Endothelial cell of umbilical vein (primary cell): ENCODE measurements at regions not wholly inside any gene's neighbourhood (a gene's known extent, or its start where the extent isn't known, plus 50 kb on each side); places are given as distances from the start of the nearest gene placed in this dataset.
"Not testable (repeated sequence)": the region's sequence is repeated elsewhere in the genome, so short reads cannot be mapped to it uniquely, and the experiment has no call there.

Experiments
- BruUV-seq: library from RNA; stranded (reverse); fragments of 400-500 nt; replicated peaks from 2 replicates; lab custom pipeline; 2021; lab: Mats Ljungman, UMichigan
- CTCF ChIA-PET: fragments of 300-600, 350-600 bp; sonication (Branson Sonifier 250); formaldehyde crosslinking; loops from one replicate; lab custom pipeline; 2021; ENCODE audit warnings: antibody characterized with exemption, inconsistent platforms; lab: Charles Lee
- POLR2A ChIA-PET: fragments of 300-600, 350-600 bp; sonication (Branson Sonifier 250); formaldehyde crosslinking; loops from one replicate; lab custom pipeline; 2021; ENCODE audit warnings: antibody characterized with exemption, inconsistent platforms; lab: Charles Lee
- DNase-seq: peaks from one replicate; pipeline ENCODE4 v3.0.0-alpha.2; 2011; ENCODE audit warnings: low read depth, low spot score
- FAIRE-seq: peaks from 2 replicates; lab custom pipeline; 2011; peaks lifted over from hg19 to GRCh38; lab: Jason Lieb, UNC
- H2AFZ ChIP-seq: 2 replicates; pipeline ENCODE4 v1.6.0; 2012; ENCODE audit warnings: low read depth, low read length, control low read depth, inconsistent platforms
- H3K27ac ChIP-seq: 2 replicates; pipeline ENCODE4 v1.5.1; 2011; ENCODE audit warnings: low read depth, mild to moderate bottlenecking, control low read depth, low read length, moderate library complexity; ENCODE audit not compliant: insufficient read depth
- H3K27me3 ChIP-seq, 2 experiments: 2 replicates each; pipeline versions ENCODE4 v1.6.0 to v1.6.1; 2011; ENCODE audit warnings: low read length in 2 of 2, mixed read lengths in 1 of 2; ENCODE audit not compliant: control insufficient read depth in 2 of 2, insufficient read depth in 2 of 2
- H3K36me3 ChIP-seq, 2 experiments: 2 replicates in 1 of 2; 3 replicates in 1 of 2; pipeline ENCODE4 v1.5.1; 2011; ENCODE audit warnings: low read length in 2 of 2, mild to moderate bottlenecking in 1 of 2, moderate library complexity in 1 of 2; ENCODE audit not compliant: control insufficient read depth in 2 of 2, insufficient read depth in 2 of 2; ENCODE audit errors: extremely low read depth in 1 of 2
- H3K4me1 ChIP-seq: 3 replicates; pipeline ENCODE4 v1.5.1; 2011; ENCODE audit warnings: mild to moderate bottlenecking, low read length; ENCODE audit not compliant: control insufficient read depth, insufficient read depth; ENCODE audit errors: extremely low read depth
- H3K4me2 ChIP-seq: 2 replicates; pipeline ENCODE4 v1.6.1; 2011; ENCODE audit warnings: low read length, control low read depth, mixed read lengths; ENCODE audit not compliant: insufficient read depth
- H3K4me3 ChIP-seq, 3 experiments: fragments of 200-600 bp in 1 of 3; sonication (generic), shearing (Covaris generic) in 1 of 3; replicated peaks in 1 of 3; 2 replicates each; pipeline ENCODE4 v1.5.1; 2011 to 2016; ENCODE audit warnings: control low read depth in 3 of 3, low read length in 3 of 3, mild to moderate bottlenecking in 2 of 3, inconsistent platforms in 1 of 3, low read depth in 1 of 3, moderate library complexity in 1 of 3; ENCODE audit not compliant: insufficient read depth in 1 of 3
- H3K79me2 ChIP-seq: 2 replicates; pipeline ENCODE4 v1.6.0; 2012; ENCODE audit warnings: low read length, inconsistent platforms; ENCODE audit not compliant: control insufficient read depth, insufficient read depth
- H3K9ac ChIP-seq: replicated peaks from 2 replicates; pipeline ENCODE3; 2011; ENCODE audit warnings: low read length, control low read depth; ENCODE audit not compliant: insufficient read depth; ENCODE audit errors: extremely low read depth
- H3K9me1 ChIP-seq: replicated peaks from 3 replicates; pipeline ENCODE4 v1.6.0; 2011; ENCODE audit warnings: mild to moderate bottlenecking, low read length; ENCODE audit not compliant: control insufficient read depth, insufficient read depth; ENCODE audit errors: extremely low read depth
- H3K9me3 ChIP-seq: replicated peaks from 2 replicates; pipeline ENCODE4 v1.5.1; 2012; ENCODE audit warnings: low read length, inconsistent platforms; ENCODE audit not compliant: control insufficient read depth, insufficient read depth
- H4K20me1 ChIP-seq: replicated peaks from 2 replicates; pipeline ENCODE3; 2011; ENCODE audit warnings: mild to moderate bottlenecking, low read length; ENCODE audit not compliant: control insufficient read depth, insufficient read depth; ENCODE audit errors: extremely low read depth
- POLR2A ChIP-seq: IDR thresholded peaks from 2 replicates; pipeline ENCODE4 v1.6.1; 2012; ENCODE audit warnings: low read depth, mild to moderate bottlenecking, control low read depth, low read length
- POLR2AphosphoS5 ChIP-seq: IDR thresholded peaks from 2 replicates; pipeline ENCODE4 v1.6.1; 2012; ENCODE audit warnings: low read depth, mild to moderate bottlenecking, control low read depth, low read length, moderate library complexity; ENCODE audit not compliant: insufficient read depth
- dilution Hi-C: fragments of 300-500 bp; cut with MboI; formaldehyde crosslinking; loops from one replicate; pipeline ENCODE4 v1.15.0; 2019; ENCODE audit warnings: low sequenced_read_pairs; ENCODE audit not compliant: extremely low pct_ligation_motif_present
- intact Hi-C: fragments of 100-400 bp; cut with micrococcal nuclease; formaldehyde crosslinking; loops from one replicate; pipeline ENCODE4 v1.10.0; 2022

GRCh38 chr2:147001061-147001460 is 843.8 kb upstream of the ACVR2A start:
- no peak overlapping the region for H3K4me2 ChIP-seq
- no peak overlapping the region for H3K9ac ChIP-seq
- no peaks in the 10 kb centered on the region for H3K9me3 ChIP-seq
- H3K27ac ChIP-seq = no peak overlapping the region
- BruUV-seq = no TSS peak
- TF ChIP-seq POLR2AphosphoS5 (no peak), POLR2A (no peak)
- H3K9me1 ChIP-seq = no peaks in the 10 kb centered on the region
- FAIRE-seq = no peak
- dilution Hi-C loops (no loop called here), intact Hi-C loops (no loop called here)
- H2AFZ ChIP-seq = no peak overlapping the region
- no peak overlapping the region for H3K4me3 ChIP-seq
- H3K79me2 ChIP-seq = no peaks in the 10 kb centered on the region
- CTCF ChIA-PET = interaction anchor here (0.7 kb wide), 1 partner anchor 1778 kb away, joined by 3 read pairs; no protein-coding TSS in a partner anchor
- H3K4me1 ChIP-seq = no peaks in the 10 kb centered on the region
- no peaks in the 10 kb centered on the region for H3K27me3 ChIP-seq
- no peaks in the 10 kb centered on the region for H3K36me3 ChIP-seq
- H4K20me1 ChIP-seq = no peaks in the 10 kb centered on the region
- POLR2A ChIA-PET = no interaction called here
- no peak for DNase-seq

- H3K36me3 ChIP-seq, H3K9ac ChIP-seq, POLR2A ChIA-PET, H3K4me1 ChIP-seq, H3K27ac ChIP-seq, H3K27me3 ChIP-seq, H3K9me3 ChIP-seq, H3K4me3 ChIP-seq, intact Hi-C loops, CTCF ChIA-PET, H2AFZ ChIP-seq, H4K20me1 ChIP-seq, BruUV-seq, FAIRE-seq, dilution Hi-C loops, H3K79me2 ChIP-seq, DNase-seq, H3K9me1 ChIP-seq, H3K4me2 ChIP-seq: not testable (repeated sequence)
Measured at GRCh38 chr2:147000151-147000550, 844.7 kb upstream of the ACVR2A start.
